DMS 273 (cell line): ENCODE measurements at regions not wholly inside any gene's neighbourhood (a gene's known extent, or its start where the extent isn't known, plus 50 kb on each side); places are given as distances from the start of the nearest gene placed in this dataset.

Experiments used
- DNase-seq: peaks from one replicate; lab custom pipeline; 2025; ENCODE audit not compliant: unreplicated experiment; lab: John Stamatoyannopoulos, UW

- no peak for DNase-seq
These were observed 68.7 kb upstream of the ARHGEF3 start for GRCh38 chr3:56870436-56870835.

GRCh38 chr3:56869157-56869889 is 67.6 kb upstream of the ARHGEF3 start:
- DNase-seq, result peak; percentile 4

- no peak for DNase-seq
These were observed 67.0 kb upstream of the ARHGEF3 start for GRCh38 chr3:56868706-56869105.

- no peak for DNase-seq
These were observed 65.9 kb upstream of the ARHGEF3 start for GRCh38 chr3:56867671-56868070.

- DNase-seq, result no peak
These were observed 63.3 kb upstream of the ARHGEF3 start for GRCh38 chr3:56864918-56865524.

GRCh38 chr3:56864090-56864489 is 62.3 kb upstream of the ARHGEF3 start:
- DNase-seq, result no peak

- DNase-seq, result peak; percentile 20
These were observed 60.8 kb upstream of the ARHGEF3 start for GRCh38 chr3:56862352-56863062.

- no peak for DNase-seq
These were observed 59.8 kb upstream of the ARHGEF3 start for GRCh38 chr3:56861511-56861910.

- no peak for DNase-seq
These were observed 59.2 kb upstream of the ARHGEF3 start for GRCh38 chr3:56860939-56861338.

- no peak for DNase-seq
These were observed 58.6 kb upstream of the ARHGEF3 start for GRCh38 chr3:56860351-56860750.

- peak; percentile 45 for DNase-seq
These were observed 56.6 kb upstream of the ARHGEF3 start for GRCh38 chr3:56858331-56858730.

GRCh38 chr3:56857178-56857577 is 55.4 kb upstream of the ARHGEF3 start:
- no peak for DNase-seq

GRCh38 chr3:56856752-56857151 is 55.0 kb upstream of the ARHGEF3 start:
- DNase-seq, result no peak

- peak; percentile 58 for DNase-seq
These were observed 54.2 kb upstream of the ARHGEF3 start for GRCh38 chr3:56855856-56856512.

GRCh38 chr3:56854856-56855611 is 53.3 kb upstream of the ARHGEF3 start:
- no peak for DNase-seq

- DNase-seq, result no peak
These were observed 50.5 kb upstream of the ARHGEF3 start for GRCh38 chr3:56851966-56852884.
